Dermis microvascular lymphatic vessel endothelial cell (primary cell): ENCODE measurements at regions not wholly inside any gene's neighbourhood (a gene's known extent, or its start where the extent isn't known, plus 50 kb on each side); places are given as distances from the start of the nearest gene placed in this dataset.
"Not testable (repeated sequence)": the region's sequence is repeated elsewhere in the genome, so short reads cannot be mapped to it uniquely, and the experiment has no call there.

Experiments
- DNase-seq, 2 donors: peaks; one replicate each; pipeline versions ENCODE4 v3.0.0 to v3.0.0-alpha.2; 2010; ENCODE audit warnings: low read depth in 2 of 2

GRCh38 chr4:149203256-149204001 lies 612.2 kb downstream of the IQCM start:
- DNase-seq, result no peak

GRCh38 chr4:149202117-149202516 lies 613.5 kb downstream of the IQCM start:
- no peak for DNase-seq

DNA sequence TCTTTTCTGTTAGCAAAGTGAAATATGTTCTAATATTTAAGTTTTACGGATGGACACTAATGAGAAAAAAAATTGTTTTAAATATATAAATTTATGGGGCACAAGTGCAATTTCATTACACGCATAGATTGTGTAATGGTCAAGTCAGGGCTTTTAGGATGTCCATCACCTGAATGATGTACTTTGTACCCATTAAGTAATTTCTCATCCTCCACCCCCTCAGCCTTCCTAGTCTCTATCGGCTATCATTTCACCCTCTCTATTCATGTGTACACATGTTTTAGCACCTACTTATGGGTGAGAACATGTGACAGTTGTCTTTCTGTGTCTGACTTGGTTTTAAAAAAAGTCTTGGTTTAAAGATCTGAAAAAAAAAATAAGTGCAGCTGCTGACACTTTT lies 616.0 kb downstream of the IQCM start:
- no peak for DNase-seq

DNA sequence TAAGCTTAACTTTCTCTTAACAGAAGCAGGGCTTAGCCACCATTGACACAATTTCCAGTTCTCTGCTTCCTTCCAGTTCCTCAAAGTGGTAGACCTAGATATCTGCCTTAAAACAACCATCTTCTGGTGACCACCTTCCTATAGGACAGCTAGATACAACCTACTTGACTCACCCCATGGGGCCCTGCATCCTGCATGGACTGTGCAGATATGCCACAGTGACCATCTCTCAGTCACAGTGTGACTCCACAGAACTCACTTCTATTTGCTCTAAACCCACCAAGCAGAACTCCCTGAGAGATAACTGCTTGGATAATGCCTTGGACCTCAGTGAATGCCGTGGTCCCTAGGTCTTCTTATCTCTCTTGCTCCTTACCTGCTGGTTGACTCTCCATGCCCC lies 621.6 kb downstream of the IQCM start:
- DNase-seq, result no peak

- no peak for DNase-seq
Measured at GRCh38 chr4:149187726-149188125, 627.9 kb downstream of the IQCM start.

- no peak for DNase-seq
Measured at GRCh38 chr4:149183638-149184037, 632.0 kb downstream of the IQCM start.

GRCh38 chr4:149181459-149181858 lies 634.2 kb downstream of the IQCM start:
- DNase-seq, result not testable (repeated sequence)

- no peak for DNase-seq
Measured at GRCh38 chr4:149176039-149176438, 639.6 kb downstream of the IQCM start.

- DNase-seq, result no peak
Measured at GRCh38 chr4:149175549-149175948, 640.1 kb downstream of the IQCM start.

DNA sequence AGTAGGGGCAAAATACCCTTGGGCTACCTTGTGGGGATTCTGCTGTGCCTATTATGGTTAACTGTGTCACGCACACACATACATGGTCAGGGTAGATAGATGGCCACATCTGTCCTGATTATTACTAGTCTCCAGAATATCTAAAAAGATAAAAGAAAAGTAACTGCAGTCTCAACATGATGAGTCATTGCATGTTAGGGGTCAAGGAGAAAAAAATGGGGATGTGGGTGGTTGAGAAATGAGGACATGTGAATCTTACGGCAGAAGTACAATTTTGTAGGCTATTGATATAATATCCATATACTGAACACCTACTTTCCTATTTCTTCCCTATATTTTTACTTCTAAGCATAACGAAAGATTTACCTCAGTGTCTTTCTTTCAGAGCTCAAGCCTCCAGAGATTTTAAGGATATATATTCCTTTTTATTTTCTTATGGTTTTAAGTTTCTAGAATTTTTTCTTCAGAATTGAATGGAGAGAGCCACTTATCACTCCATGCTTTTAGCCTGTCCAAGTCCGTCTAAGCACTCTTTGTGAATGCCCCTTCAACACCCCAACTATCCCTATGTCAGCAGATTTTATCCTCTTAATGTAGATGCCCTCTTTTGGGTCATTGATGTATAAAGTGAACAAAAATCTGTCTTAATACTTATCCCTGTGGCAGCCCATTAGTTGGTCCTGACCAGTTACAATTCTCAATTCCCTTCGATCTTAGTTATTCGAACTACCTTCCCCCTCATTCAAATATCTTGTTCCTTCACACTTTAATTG lies 642.2 kb downstream of the IQCM start:
- no peak for DNase-seq

- DNase-seq, result no peak
Measured at GRCh38 chr4:149168645-149169044, 647.0 kb downstream of the IQCM start.

GRCh38 chr4:149166876-149167275 lies 648.8 kb downstream of the IQCM start:
- DNase-seq, result no peak

DNA sequence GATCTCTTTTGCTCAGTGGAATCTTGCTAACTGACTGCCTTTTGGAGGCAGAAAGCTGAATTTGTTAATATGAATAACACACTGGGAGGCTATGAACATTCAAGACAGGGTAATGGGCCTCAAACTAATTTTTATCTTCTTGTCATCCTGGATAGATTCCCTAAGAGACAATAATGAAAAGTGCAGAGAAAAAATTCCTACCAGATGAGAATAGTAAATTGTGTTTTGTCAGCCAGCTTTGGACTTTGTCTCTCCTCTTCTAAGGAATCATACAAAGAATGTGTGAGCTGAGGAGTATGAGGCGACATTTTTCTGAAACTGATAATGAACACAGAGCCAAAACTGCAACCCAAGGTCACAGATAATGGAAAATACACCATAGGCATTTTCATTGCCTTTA lies 649.3 kb downstream of the IQCM start:
- DNase-seq, result no peak

- no peak for DNase-seq
Measured at GRCh38 chr4:149164282-149164681, 651.4 kb downstream of the IQCM start.

DNA sequence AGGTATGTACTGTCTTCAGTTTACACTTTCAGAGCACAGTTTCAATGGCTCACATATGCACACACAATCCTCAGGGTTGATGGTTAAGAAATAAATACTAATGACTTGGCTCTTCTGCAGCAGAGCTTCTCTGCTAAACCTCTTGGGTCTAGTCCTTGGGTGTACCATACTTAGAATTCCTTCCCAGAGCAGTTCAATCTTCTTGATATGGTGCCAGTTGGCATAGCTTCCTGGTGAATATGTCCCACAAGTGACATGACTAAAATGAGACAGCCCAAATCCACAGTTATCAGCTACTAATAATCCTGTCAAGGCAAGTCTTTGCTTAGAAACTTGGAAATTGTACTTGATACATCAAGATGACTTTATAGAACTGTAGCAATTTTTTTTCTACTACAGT lies 654.4 kb downstream of the IQCM start:
- no peak for DNase-seq

GRCh38 chr4:149160370-149160769 lies 655.3 kb downstream of the IQCM start:
- no peak for DNase-seq

DNA sequence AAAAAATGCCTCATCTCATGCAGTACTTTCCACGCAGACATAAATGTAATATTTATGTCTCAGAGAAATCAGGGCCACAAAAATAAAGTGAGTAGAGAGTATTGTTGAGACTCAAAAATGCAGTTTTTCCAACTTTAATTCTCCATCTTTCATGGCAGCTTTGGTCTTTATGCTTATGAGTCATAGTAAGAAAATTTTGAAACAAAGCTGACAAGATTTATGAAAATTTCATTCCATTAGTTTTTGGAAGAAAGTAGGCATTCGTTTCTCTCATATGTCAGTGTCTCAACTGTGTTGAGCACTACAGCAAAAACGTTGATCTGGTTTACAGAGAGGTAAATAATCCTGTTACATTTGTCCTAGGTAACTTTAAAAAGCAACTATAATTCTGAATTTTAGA lies 656.8 kb downstream of the IQCM start:
- DNase-seq, result no peak

GRCh38 chr4:149145803-149146202 lies 669.8 kb downstream of the IQCM start:
- DNase-seq, result no peak

DNA sequence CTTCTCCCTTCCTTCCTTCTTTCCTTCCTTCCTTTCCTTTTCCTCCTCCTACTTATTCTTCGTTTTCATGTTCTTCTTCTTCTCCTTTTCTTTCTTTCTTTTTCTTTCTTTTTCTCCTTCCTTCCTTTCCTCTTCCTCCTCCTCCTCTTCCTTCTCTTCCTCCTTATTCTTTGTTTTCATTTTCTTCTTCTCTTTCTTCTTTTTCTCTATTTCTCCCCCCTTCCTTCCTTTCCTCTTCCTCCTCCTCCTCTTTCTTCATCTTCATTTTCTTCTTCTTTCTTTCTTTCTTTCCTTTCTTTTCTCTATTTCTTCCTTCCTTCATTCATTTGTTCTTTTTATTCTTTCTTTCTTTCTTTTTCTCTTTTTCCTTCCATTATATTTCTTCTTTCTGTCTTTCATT lies 671.6 kb downstream of the IQCM start:
- no peak for DNase-seq

DNA sequence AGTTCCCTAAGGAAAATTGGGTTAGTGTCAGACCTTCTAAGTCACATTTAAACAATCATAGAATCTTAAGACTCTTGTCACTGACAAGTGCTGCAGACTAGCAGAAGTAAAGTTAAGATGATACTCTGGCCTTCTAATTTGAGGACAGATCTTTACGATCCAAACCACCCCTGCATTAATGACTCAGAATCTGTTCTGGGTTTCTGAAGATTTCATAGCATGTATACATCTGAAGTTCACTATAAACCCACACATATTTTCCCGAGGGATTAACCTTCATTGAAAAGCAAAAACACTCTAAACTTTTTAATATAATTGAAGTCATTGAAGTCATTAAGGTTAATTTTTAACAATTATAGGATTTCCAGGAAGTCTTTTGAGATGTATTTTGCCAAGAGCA lies 674.3 kb downstream of the IQCM start:
- no peak for DNase-seq

DNA sequence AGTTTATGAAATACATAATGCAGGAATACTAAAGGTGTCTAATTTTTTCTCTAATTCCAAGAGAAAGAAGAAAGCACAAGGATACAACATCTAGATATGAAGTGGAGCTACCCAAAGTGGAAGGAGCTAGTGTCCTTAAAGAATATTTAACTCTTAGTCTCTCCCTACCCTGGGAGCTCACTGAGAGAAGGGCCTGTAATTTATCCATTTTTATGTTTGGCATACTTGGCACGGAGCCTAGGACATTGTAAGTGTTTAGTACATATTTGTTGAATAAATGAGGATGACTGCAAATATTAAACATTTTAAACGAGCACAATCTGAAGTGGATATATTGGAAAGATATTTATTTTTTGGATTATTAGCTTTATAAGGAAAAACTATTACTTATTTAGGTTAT lies 674.8 kb downstream of the IQCM start:
- DNase-seq, result peak in 1 of 2 donors; percentile 1

DNA sequence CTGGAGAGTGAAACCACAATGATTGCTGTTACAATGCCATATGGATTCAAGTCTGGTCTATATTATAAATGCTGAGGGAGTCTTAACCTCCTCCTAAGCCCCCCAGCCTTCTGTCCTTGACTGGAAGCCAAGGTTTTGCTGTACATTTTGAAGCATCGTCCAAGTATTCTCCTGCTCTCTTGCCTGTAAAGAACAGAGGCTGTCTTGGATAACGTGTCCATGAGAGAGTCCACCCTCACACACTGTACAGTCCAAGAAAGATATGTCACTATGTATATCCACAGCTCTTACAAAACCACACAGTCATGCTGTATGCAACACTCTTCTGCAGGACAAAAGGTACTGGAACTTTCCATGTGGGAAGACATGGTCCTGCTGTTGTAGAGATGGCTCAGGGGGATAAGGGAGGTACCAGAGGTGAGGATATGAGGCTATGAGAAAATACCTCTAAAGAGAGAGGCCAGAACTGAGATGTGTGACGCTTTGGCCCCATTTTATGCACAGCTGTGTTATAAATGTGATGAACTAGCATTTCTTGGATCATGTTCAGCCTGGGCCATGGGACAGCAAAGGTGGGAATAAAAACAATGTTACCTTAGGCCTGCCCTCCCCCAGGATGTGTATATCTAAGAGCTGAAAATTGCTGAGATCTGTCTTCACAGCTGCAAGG lies 678.6 kb downstream of the IQCM start:
- DNase-seq, result no peak

DNA sequence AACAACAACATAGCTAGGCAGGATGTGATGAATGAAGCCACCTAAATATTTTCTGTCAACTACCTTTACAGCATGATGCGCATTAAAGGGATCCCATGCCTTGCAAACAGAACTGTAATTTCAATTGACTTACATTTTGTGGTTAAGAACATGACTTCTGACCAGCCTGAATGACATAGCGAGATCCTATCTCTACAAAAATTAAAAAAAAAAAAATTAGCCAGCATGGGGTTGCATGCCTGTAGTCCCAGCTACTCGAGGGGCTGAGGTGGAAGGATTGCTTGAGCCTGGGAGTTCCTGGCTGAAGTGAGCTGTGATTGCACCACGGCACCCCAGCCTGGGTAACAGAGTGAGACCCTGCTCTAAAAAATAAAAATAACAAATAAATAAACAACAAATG lies 680.6 kb downstream of the IQCM start:
- no peak for DNase-seq
